Uterus (tissue), 2 donors: ENCODE measurements at regions not wholly inside any gene's neighbourhood (a gene's known extent, or its start where the extent isn't known, plus 50 kb on each side); places are given as distances from the start of the nearest gene placed in this dataset.

Source experiments
- POLR2A ChIP-seq, 2 donors: fragments of 450-650 bp; IDR thresholded peaks; one replicate each; pipeline ENCODE4 v1.6.1; 2016; ENCODE audit warnings: antibody characterized with exemption in 2 of 2, mild to moderate bottlenecking in 1 of 2, moderate library complexity in 1 of 2
- TF ChIP-seq, protein P1 (sequence below), 4 experiments: fragments of 200-600 bp in 2 of 4; fragments of 450-650 bp in 2 of 4; sonication (generic) in 2 of 4; IDR thresholded peaks; one replicate each; pipeline ENCODE4 v1.5.1; 2016 to 2019; ENCODE audit warnings: antibody characterized with exemption in 4 of 4, mild to moderate bottlenecking in 2 of 4, moderate library complexity in 1 of 4

DNA sequence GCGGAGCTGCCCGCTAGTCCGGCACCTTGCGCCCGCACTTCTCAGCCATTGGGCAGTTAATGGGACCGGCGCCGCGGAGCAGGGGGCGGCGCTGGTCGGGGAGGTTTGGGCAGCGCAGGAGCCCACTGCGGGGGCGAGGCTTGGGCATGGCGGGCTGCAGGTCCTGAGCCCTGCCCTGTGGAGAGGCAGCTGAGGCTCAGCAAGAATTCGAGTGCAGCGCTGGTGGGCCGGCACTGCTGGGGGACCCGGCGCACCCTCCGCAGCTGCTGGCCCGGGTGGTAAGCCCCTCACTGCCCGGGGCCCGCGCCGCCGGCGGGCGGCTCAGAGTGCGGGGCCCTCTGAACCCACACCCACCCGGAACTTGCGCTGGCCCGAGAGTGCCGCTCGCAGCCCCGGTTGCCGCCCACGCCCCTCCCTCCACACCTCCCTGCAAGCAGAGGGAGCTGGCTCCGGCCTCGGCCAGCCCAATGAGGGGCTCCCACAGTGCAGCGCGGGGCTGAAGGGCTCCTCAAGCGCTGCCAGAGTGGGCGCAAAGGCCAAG, 835.0 kb downstream of the TBL1XR1 start:
- TF ChIP-seq, protein P1, sequence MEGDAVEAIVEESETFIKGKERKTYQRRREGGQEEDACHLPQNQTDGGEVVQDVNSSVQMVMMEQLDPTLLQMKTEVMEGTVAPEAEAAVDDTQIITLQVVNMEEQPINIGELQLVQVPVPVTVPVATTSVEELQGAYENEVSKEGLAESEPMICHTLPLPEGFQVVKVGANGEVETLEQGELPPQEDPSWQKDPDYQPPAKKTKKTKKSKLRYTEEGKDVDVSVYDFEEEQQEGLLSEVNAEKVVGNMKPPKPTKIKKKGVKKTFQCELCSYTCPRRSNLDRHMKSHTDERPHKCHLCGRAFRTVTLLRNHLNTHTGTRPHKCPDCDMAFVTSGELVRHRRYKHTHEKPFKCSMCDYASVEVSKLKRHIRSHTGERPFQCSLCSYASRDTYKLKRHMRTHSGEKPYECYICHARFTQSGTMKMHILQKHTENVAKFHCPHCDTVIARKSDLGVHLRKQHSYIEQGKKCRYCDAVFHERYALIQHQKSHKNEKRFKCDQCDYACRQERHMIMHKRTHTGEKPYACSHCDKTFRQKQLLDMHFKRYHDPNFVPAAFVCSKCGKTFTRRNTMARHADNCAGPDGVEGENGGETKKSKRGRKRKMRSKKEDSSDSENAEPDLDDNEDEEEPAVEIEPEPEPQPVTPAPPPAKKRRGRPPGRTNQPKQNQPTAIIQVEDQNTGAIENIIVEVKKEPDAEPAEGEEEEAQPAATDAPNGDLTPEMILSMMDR (IDR thresholded peaks at IDR 0.05) = no peak
- no peak for TF ChIP-seq POLR2A (IDR thresholded peaks at IDR 0.05)
